Activated naive CD4-positive, alpha-beta T cell treated with anti-CD3 and anti-CD28 coated beads for 36 hours (primary cell): ENCODE measurements at regions not wholly inside any gene's neighbourhood (a gene's known extent, or its start where the extent isn't known, plus 50 kb on each side); places are given as distances from the start of the nearest gene placed in this dataset.

Experiments used
- CTCF ChIA-PET: fragments of 350-600 bp; sonication (Branson Sonifier 250); formaldehyde crosslinking; loops from one replicate; lab custom pipeline; 2021; ENCODE audit warnings: antibody characterized with exemption; lab: Charles Lee
- DNase-seq: peaks from one replicate; pipeline ENCODE4 v3.0.0-alpha.2; 2020
- H3K27ac Mint-ChIP-seq: one replicate; pipeline ENCODE4 v1.8.0; 2021; ENCODE audit warnings: mild to moderate bottlenecking, mixed read lengths
- H3K27me3 Mint-ChIP-seq: one replicate; pipeline ENCODE4 v1.8.0; 2021; ENCODE audit warnings: low read depth, mixed read lengths
- H3K36me3 Mint-ChIP-seq: one replicate; pipeline ENCODE4 v1.8.0; 2021; ENCODE audit warnings: low read depth, mixed read lengths
- H3K4me1 Mint-ChIP-seq: one replicate; pipeline ENCODE4 v1.8.0; 2021; ENCODE audit warnings: low read depth, mixed read lengths
- H3K4me3 Mint-ChIP-seq: one replicate; pipeline ENCODE4 v1.8.0; 2021; ENCODE audit warnings: mild to moderate bottlenecking, moderate library complexity, mixed read lengths
- H3K9me3 Mint-ChIP-seq: one replicate; pipeline ENCODE4 v1.8.0; 2021; ENCODE audit warnings: mixed read lengths
- intact Hi-C: fragments of 100-400 bp; cut with micrococcal nuclease; formaldehyde crosslinking; loops from one replicate; pipeline ENCODE4 v1.15.1; 2023

DNA sequence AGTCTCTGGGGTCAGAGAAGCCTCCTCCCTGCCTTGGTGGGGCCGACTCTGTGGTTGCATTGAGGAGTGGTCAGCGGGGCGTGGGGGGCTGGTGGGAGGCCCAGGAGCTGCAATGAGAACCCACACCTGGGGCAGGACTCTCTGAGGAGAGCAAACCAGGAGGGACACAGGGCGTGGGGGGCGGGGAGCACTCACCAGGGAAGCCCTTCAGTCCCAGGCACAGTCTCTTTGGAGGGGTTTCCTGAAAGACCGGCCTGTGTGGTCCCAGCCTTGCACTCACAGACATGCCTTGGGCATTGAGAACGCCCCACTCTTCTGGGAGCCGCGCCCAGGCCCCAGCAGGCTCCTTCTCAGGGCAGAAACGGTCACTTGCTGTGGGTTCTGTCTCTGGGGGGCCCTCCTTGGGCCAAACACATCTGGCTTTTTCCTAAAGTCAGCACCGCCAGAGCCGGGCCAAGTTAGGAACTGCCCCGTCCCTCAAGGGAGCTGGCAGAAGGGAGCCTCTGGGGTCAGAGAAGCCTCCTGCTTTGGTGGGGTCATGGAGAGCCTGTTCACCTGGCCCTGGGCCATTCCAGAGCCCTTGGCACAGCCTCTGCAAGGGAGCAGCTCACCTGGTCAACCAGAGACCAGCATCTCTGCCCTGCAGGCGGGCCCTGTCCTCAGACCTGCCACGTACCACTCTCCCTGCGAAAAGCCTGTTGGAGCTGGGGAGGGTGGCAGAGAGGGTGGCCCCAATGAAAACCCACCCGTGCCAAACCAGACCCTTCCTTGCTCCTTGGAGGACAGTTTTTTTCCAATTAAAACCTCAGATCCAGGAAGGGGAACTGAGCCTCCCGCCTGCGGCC lies 59.9 kb upstream of the TTC34 start:
- no peaks in the 10 kb centered on the region for H3K27me3 Mint-ChIP-seq
- H3K4me1 Mint-ChIP-seq, result no peaks in the 10 kb centered on the region
- DNase-seq, result no peak
- no peaks in the 10 kb centered on the region for H3K36me3 Mint-ChIP-seq
- intact Hi-C loops, result no loop called here
- CTCF ChIA-PET, result no interaction called here
- H3K4me3 Mint-ChIP-seq, result no peak overlapping the region
- peaks cover 3% of the 10 kb centered on the region for H3K9me3 Mint-ChIP-seq
- H3K27ac Mint-ChIP-seq, result no peak overlapping the region

DNA sequence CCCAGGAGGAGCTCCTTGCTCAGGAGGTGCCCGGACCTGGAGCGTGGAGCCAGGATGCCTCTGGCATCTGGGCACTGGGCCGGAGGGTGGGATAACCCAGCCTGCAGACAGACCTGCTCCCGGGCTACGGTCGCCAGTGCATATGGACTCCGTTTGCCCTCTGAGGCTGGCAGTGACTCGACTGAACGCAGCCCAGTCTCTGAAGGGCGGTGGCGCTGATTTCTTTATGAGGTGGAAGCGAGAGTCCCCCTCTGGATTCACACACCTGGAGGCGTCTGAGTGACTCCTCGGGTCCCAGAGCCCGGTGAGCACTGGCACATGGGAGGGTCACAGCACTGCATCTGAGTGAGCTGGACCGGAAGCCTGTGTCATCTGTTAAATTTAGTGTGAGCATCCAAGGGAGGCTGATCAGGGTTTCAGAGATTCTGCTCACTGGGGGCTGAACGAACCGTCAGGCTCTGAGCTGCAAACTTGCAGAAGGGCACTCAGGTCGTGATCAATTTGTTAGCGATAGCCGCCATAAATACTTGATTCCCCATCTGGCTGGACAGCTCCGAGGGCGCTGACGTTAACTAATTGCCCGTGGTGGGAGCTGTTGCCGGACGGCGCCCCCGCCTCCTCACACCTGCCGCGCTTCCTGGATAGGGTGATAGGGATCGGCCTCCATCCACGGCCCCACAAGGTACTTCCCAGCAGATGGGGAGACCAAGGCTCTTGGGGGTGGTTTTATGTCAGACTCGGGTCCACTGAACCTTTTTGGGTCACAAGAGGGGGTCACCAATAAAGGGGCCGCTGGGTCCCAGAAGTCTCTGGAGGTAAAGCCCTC lies 60.7 kb upstream of the TTC34 start:
- Mint-ChIP-seq H3K27me3 (no peaks in the 10 kb centered on the region), H3K4me3 (no peak overlapping the region), H3K36me3 (no peaks in the 10 kb centered on the region), H3K27ac (no peak overlapping the region), H3K9me3 (peaks cover 3% of the 10 kb centered on the region), H3K4me1 (no peaks in the 10 kb centered on the region)
- no peak for DNase-seq
- intact Hi-C loops, result no loop called here
- CTCF ChIA-PET, result no interaction called here

DNA sequence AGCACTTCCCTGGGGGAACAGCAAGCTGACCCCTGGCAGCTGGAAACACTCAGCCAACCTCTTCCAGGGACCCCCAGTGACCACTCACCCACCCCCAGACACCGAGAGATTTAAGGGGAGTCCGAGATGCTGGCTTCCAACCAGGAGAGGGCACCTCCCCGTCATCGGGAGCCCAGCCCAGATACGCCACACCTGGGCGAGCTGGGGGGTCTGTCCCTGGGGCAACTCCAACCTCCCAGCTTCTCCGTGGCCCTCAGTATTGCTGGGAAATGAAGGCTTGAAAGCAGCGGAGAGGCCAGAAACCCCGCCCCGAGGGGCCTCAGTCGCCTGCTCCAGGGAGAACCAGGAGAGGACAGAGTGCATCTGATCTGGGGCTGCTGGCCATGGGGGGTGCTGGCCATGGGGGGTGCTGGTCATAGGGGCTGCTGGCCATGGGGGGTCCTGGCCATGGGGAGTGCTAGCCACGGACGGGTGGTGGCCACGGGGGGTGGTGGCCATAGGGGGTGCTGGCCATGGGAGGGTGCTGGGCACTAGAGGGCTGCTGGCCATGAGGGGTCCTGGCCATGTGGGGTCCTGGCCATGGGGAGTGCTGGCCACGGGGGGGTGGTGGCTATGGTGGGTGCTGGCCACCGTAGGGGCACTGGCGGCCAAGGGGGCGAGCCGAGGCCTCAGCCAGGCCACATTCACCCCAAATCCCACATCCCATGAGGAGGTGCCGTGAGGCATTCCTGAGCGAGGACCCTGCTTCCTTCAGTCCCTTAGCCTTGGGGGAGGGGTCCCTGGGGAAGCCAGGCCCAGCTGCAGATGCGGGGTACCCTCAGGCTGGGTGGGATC lies 61.5 kb upstream of the TTC34 start:
- no peaks in the 10 kb centered on the region for H3K4me1 Mint-ChIP-seq
- no peak overlapping the region for H3K27ac Mint-ChIP-seq
- H3K9me3 Mint-ChIP-seq, result peaks cover 3% of the 10 kb centered on the region
- no peaks in the 10 kb centered on the region for H3K27me3 Mint-ChIP-seq
- H3K4me3 Mint-ChIP-seq, result no peak overlapping the region
- H3K36me3 Mint-ChIP-seq, result no peaks in the 10 kb centered on the region
- intact Hi-C loops, result no loop called here
- CTCF ChIA-PET, result no interaction called here
- DNase-seq, result no peak

DNA sequence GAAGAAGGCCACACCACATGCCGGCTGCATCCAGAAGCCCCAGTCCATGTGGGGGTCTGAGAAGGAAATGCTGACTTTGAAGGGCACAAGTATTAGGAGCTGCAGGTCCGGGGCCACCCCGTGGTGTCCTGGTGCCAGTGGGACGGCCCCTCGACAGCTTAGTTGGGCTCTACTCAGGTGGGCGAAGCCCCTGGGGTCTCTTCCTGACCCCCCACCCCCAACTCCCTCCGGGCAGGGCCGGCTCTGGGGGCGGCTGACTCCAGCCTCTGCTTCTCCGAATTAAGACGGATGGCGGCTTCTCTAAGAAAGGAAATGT lies 62.1 kb upstream of the TTC34 start:
- CTCF ChIA-PET, result no interaction called here
- H3K4me3 Mint-ChIP-seq, result no peak overlapping the region
- intact Hi-C loops, result no loop called here
- no peaks in the 10 kb centered on the region for H3K4me1 Mint-ChIP-seq
- H3K36me3 Mint-ChIP-seq, result no peaks in the 10 kb centered on the region
- H3K27me3 Mint-ChIP-seq, result no peaks in the 10 kb centered on the region
- H3K9me3 Mint-ChIP-seq, result peaks cover 3% of the 10 kb centered on the region
- H3K27ac Mint-ChIP-seq, result no peak overlapping the region
- no peak for DNase-seq

DNA sequence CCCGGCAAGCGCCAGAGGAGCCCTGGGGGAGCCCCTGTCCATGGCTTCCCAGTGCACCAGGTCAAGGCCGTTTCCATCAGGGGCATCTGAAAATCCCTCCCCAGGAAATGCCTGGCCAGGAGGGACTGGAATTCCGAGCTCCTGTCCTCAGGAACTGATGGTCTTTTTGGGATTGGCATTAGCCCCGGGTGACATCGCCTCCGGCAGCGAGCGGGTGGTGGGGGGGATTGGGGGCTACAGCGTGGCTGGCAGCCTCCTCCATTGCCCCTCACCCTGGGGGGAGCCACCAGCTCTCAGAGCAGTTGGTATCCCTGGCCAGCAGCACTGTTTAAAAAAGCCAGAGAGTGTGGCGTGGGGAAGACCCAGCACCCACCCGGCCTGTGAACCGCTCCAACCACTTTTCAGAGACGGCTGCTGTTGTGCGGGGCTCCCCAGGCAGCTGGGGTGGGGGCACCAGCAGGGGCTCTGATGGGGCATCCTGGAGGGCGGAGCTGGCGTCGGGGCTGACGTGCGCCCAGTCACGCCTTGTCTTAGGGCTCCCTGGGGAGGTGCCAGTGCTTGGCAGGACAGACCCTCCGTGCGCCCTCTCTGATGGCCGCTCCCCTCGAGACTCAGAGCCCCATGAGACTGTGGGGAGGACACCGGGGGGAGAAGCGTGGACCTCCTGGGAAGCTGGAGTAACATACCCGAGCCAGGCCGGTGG lies 62.9 kb upstream of the TTC34 start:
- no peaks in the 10 kb centered on the region for H3K9me3 Mint-ChIP-seq
- no peaks in the 10 kb centered on the region for H3K27me3 Mint-ChIP-seq
- no peak overlapping the region for H3K4me3 Mint-ChIP-seq
- no peaks in the 10 kb centered on the region for H3K4me1 Mint-ChIP-seq
- intact Hi-C loops, result no loop called here
- CTCF ChIA-PET, result no interaction called here
- H3K27ac Mint-ChIP-seq, result no peak overlapping the region
- no peak for DNase-seq
- H3K36me3 Mint-ChIP-seq, result no peaks in the 10 kb centered on the region

DNA sequence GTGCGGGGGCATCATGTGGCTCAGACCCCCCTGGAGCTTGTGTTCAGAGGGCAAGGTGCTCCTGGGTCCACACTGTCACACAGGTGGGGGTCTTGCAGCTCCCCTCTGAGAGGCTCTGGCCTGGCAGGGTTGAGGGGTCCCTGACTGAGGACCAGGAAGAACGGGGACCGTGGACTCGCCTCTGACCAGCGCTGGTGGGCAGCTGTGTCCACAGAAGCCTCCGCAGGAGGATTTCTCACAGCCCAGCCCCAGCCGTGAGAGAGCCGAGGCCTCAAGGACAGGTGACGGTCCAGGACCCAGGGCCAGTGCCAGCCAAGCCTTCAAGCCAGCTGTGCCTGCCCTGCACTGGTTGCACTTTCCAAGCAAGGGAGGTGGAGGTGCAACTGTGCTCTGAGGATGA lies 63.5 kb upstream of the TTC34 start:
- CTCF ChIA-PET, result no interaction called here
- H3K27me3 Mint-ChIP-seq, result no peaks in the 10 kb centered on the region
- H3K4me1 Mint-ChIP-seq, result no peaks in the 10 kb centered on the region
- H3K9me3 Mint-ChIP-seq, result no peaks in the 10 kb centered on the region
- no peak overlapping the region for H3K27ac Mint-ChIP-seq
- intact Hi-C loops, result no loop called here
- no peak for DNase-seq
- H3K4me3 Mint-ChIP-seq, result no peak overlapping the region
- no peaks in the 10 kb centered on the region for H3K36me3 Mint-ChIP-seq

DNA sequence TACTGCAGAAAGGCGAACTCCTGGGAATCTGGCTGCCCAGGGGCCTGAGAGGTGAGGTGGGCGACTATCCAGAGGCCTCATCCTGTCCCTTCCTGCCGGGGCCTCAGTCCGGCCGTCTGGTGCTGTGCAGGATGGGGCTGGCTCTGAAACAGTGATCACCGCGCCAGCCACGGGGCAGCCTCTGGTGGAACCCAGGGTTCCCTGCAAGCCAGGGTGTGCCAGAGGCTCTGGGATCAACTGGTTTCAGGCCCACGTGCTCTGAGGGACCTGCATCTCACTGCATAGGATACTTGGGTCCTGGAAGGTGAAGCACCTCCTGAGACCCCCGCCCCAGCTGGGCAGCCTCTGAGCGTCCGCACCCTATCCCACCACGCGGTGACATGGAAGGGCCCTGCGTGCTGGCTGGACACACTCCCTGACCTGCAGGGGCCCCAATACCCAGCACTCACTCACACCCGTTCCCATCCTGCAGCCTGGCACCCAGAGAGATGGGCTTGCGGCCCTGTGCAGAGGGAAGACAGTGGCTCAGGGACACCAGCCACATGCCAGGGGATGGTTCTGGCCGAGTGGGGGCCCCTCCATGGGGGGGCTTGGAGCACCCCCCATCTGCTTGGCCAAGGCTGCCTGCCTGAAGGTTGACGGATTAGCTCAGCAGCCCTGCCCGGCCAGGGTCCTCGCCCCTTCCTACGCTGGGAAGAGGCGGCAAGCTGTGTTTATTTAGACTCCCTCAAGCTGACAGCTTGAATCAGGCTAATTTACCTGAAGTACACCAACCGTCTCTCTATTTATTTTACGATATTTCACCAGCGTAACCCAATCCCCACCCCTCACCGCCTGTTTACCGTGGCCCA lies 64.3 kb upstream of the TTC34 start:
- DNase-seq, result no peak
- Mint-ChIP-seq H3K4me1 (no peaks in the 10 kb centered on the region), H3K27me3 (no peaks in the 10 kb centered on the region), H3K4me3 (no peak overlapping the region), H3K27ac (no peak overlapping the region), H3K9me3 (peaks cover under 1% of the 10 kb centered on the region), H3K36me3 (no peaks in the 10 kb centered on the region)
- intact Hi-C loops, result no loop called here
- CTCF ChIA-PET, result no interaction called here

DNA sequence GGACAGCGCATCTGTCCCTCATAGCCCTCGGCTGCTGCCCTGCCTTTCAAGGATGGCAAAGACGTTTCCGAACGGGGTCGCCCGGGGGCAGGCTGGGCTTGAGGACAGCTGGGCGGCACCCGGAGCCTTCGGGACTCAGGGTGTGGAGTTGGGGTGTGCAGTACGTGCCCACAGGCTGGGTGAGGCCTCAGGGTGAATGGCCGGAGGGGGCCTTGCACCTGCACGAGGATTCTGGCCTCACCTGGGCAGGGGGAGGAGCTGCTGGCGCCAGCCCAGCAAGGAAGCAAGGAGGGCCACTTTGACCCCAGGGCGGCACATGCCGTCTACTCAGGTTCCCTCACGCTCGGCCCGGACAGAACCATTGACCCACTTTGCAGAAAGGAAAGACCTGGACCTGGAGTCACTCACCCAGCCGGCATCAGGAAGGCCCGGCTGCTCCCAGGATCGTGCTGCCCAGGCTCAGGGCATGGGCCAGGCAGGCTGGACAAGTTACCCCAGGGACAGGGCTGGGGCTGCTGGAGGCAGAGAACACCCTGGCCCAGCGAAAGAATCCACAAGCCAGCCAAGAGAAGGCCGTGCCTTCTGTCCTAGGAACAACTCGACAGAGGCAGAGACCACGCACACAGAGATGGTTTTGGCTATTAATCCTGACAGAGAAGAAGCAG lies 65.1 kb upstream of the TTC34 start:
- Mint-ChIP-seq H3K36me3 (no peaks in the 10 kb centered on the region), H3K4me1 (no peaks in the 10 kb centered on the region), H3K27me3 (no peaks in the 10 kb centered on the region), H3K27ac (no peak overlapping the region), H3K9me3 (peaks cover 8% of the 10 kb centered on the region), H3K4me3 (no peak overlapping the region)
- no peak for DNase-seq
- CTCF ChIA-PET, result no interaction called here
- intact Hi-C loops, result no loop called here

DNA sequence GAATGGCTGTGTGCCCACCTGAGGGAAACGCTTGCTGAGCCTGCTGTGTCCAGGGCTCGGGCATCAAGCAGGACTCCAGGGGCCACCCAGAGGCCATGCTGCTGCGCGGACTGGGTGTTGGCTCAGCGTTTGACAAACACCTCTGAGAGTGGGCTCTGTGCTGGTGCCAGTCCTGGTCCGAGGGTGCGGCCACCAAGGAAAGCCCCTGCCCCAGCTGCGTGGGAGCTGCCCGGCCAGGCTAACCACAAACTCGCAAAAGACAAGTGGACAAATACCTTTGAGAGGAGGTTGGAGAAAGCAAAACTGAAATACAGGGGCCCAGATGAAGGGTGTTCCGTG lies 65.6 kb upstream of the TTC34 start:
- Mint-ChIP-seq H3K4me3 (no peak overlapping the region), H3K9me3 (peaks cover 9% of the 10 kb centered on the region), H3K27me3 (no peaks in the 10 kb centered on the region), H3K27ac (no peak overlapping the region), H3K4me1 (no peaks in the 10 kb centered on the region), H3K36me3 (no peaks in the 10 kb centered on the region)
- intact Hi-C loops, result no loop called here
- CTCF ChIA-PET, result no interaction called here
- no peak for DNase-seq

DNA sequence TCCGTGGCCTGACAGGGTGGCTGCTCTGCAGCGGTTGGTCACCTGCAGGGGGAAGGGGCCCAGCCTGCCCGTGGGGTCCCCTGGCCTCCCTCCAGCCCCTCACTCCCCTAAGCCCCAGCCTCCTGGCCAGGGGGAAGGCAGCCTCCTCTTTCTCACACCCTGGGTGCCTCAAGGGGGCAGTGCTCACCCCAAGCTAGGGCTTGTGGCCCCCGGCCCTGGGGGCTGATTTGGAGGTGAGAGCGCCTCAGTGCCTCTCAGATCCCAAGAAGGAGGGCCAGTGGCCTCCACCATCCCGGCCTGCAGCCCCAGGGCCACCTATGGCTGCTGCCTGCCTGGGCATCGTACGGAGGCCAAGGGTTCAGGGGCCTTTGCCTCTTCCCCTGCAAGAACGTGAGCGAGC lies 66.4 kb upstream of the TTC34 start:
- intact Hi-C loops, result no loop called here
- CTCF ChIA-PET, result no interaction called here
- Mint-ChIP-seq H3K9me3 (peaks cover 10% of the 10 kb centered on the region), H3K4me3 (no peak overlapping the region), H3K36me3 (no peaks in the 10 kb centered on the region), H3K27me3 (no peaks in the 10 kb centered on the region), H3K4me1 (no peaks in the 10 kb centered on the region), H3K27ac (no peak overlapping the region)
- DNase-seq, result no peak

DNA sequence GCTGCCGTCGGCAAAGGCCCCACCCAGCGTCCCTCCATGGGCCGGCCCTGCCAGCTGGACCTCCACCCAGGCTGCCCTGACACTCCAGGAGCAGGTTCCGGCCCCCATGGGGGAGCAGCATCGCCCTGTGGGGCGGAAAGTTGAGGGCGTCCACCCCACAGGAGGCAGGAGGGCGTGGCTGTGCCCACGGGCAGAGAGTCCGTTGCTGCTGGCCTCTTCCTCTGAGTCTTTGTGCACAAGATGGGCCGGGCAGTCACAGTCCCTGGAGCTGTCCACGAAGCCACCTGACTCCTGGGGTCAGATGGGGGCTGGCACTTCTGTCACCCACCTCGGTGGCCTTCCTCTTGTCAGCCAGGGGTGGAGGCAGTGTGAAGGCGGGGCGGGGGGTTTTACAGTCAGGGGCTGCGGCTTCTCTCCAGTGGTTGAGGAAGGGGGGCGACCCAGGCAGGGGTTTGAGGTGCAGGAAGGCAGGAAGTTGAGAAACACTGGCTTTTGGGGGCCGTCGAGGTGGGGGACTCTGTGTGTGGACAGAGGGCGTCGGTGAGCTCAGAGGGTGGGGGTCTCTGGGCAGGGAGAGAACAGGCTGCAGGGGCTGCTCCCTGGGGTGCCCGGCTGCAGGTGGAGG lies 67.2 kb upstream of the TTC34 start:
- Mint-ChIP-seq H3K4me3 (no peak overlapping the region), H3K36me3 (no peaks in the 10 kb centered on the region), H3K27ac (no peak overlapping the region), H3K4me1 (no peaks in the 10 kb centered on the region), H3K9me3 (peaks cover 12% of the 10 kb centered on the region), H3K27me3 (no peaks in the 10 kb centered on the region)
- intact Hi-C loops, result no loop called here
- no peak for DNase-seq
- CTCF ChIA-PET, result no interaction called here
